ENCODE measurements at regions not wholly inside any gene's neighbourhood (a gene's known extent, or its start where the extent isn't known, plus 50 kb on each side); places are given as distances from the start of the nearest gene placed in this dataset.

GRCh38 chr10:20993389-20993788 is 96.3 kb upstream of the NEBL start:
- in situ Hi-C loops (cut with MboI) = no loop called here
- POLR2A ChIA-PET = no interaction called here
- no TSS peak for BruUV-seq (replicated peaks)

DNA sequence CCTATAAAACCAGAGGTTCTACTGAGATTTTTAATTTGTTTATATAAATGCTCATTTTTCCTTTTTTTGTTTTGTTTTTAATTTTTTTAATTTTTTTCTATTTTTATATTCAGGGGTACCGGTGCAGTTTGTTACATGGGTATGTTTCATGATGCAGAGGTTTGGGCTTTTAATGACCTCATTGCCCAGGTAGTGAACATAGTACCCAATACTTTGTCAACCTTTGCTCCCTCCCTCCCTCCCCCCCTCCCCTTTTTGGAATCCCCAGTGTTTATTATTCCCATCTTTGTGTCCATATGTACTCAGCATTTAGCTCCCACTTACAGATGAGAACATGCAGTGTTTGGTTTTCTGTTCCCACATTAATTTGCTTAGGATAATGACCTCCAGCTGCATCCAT is 94.4 kb upstream of the NEBL start:
- no peaks in the 10 kb centered on the region for H3K27me3 ChIP-seq (replicated peaks in 1 of 2; ENCODE audit: control insufficient read depth in 2 of 2, insufficient read depth in 2 of 2, low read length in 1 of 2)
- ChIA-PET SMC1A (ENCODE audit: uncharacterized antibody, unreplicated experiment) (no interaction called here), POLR2A (no interaction called here), CTCF (no interaction called here), RAD21 (ENCODE audit: unreplicated experiment) (no interaction called here)
- H3K4me1 ChIP-seq (ENCODE audit: control insufficient read depth, insufficient read depth, low read length) = no peaks in the 10 kb centered on the region
- no peak for DNase-seq (ENCODE audit: low read depth, low spot score)
- intact Hi-C loops (cut with micrococcal nuclease; ENCODE audit: unreplicated experiment) (no loop called here), in situ Hi-C loops (cut with MboI) (no loop called here)
- ATAC-seq = no peak
- WGBS (ENCODE audit: insufficient coverage, insufficient replicate concordance, low lambda C conversion rate, missing lambda C conversion rate) = 94% methylated on average over 1 of the region's 1 CpG
- no peak overlapping the region for H3K4me2 ChIP-seq (ENCODE audit: control insufficient read depth, insufficient read depth)
- no peaks in the 10 kb centered on the region for H3K9me3 ChIP-seq (replicated peaks; ENCODE audit: control insufficient read depth, insufficient read depth, low read length)
- no peak overlapping the region for H3K4me3 ChIP-seq
- H3K79me2 ChIP-seq (ENCODE audit: control insufficient read depth, insufficient read depth, low read length) = no peaks in the 10 kb centered on the region
- no peak for FAIRE-seq
- H3K9ac ChIP-seq (ENCODE audit: control insufficient read depth, insufficient read depth, low read length) = no peak overlapping the region
- no peaks in the 10 kb centered on the region for H4K20me1 ChIP-seq (ENCODE audit: control insufficient read depth, insufficient read depth)
- no peak overlapping the region for H2AFZ ChIP-seq (ENCODE audit: control insufficient read depth, low read depth, low read length)
- no TSS peak for BruUV-seq (replicated peaks)
- H3K36me3 ChIP-seq (ENCODE audit: control insufficient read depth in 2 of 2, insufficient read depth in 2 of 2, low read length in 1 of 2) = no peaks in the 10 kb centered on the region
- H3K27ac ChIP-seq (ENCODE audit: control insufficient read depth, insufficient read depth) = no peak overlapping the region
- TF ChIP-seq SMAD1 (IDR thresholded peaks at IDR 0.05; ENCODE audit: low read depth, partially characterized antibody) (no peak), NKRF (conservative IDR thresholded peaks at IDR 0.05) (no peak), BHLHE40 (IDR thresholded peaks at IDR 0.05; ENCODE audit: borderline replicate concordance in 1 of 2, low read depth in 2 of 2, low read length in 1 of 2) (no peak), YY1 (IDR thresholded peaks at IDR 0.05; ENCODE audit: low read depth, low read length) (no peak), ZBTB11 (CRISPR knock-in tag; IDR thresholded peaks at IDR 0.05) (no peak), ELK1 (IDR thresholded peaks at IDR 0.05; ENCODE audit: low read depth, low read length) (no peak), ZNF24 (IDR thresholded peaks at IDR 0.05) (no peak), SIN3A (IDR thresholded peaks at IDR 0.05; ENCODE audit: low read depth, low read length) (no peak), GABPA (IDR thresholded peaks at IDR 0.05; ENCODE audit: low read depth) (no peak), SUPT20H (IDR thresholded peaks at IDR 0.05; ENCODE audit: borderline replicate concordance, control insufficient read depth, low read depth, low read length) (no peak), SIX5 (IDR thresholded peaks at IDR 0.05; ENCODE audit: low read depth, low read length, severe bottlenecking) (no peak)

More at GRCh38 chr10:20993389-20993788, 96.3 kb upstream of the NEBL start:
- TF ChIP-seq YY1 (IDR thresholded peaks at IDR 0.05; ENCODE audit: low read depth, low read length) (no peak), KDM1A (IDR thresholded peaks at IDR 0.05; ENCODE audit: borderline replicate concordance) (no peak), ZNF217 (IDR thresholded peaks at IDR 0.05) (no peak)
- Histone ChIP-seq H3K27ac (ENCODE audit: control insufficient read depth, insufficient read depth) (no peak overlapping the region), H3K9ac (ENCODE audit: control insufficient read depth, insufficient read depth, low read length) (no peak overlapping the region), H3K4me1 (ENCODE audit: control insufficient read depth, insufficient read depth, low read length) (no peaks in the 10 kb centered on the region), H2AFZ (ENCODE audit: control insufficient read depth, low read depth, low read length) (no peak overlapping the region), H3K9me3 (replicated peaks; ENCODE audit: control insufficient read depth, insufficient read depth, low read length) (no peaks in the 10 kb centered on the region), H3K36me3 (ENCODE audit: control insufficient read depth in 2 of 2, insufficient read depth in 2 of 2, low read length in 1 of 2) (no peaks in the 10 kb centered on the region), H3K79me2 (ENCODE audit: control insufficient read depth, insufficient read depth, low read length) (no peaks in the 10 kb centered on the region), H4K20me1 (ENCODE audit: control insufficient read depth, insufficient read depth) (no peaks in the 10 kb centered on the region), H3K4me3 (no peak overlapping the region), H3K27me3 (replicated peaks in 1 of 2; ENCODE audit: control insufficient read depth in 2 of 2, insufficient read depth in 2 of 2, low read length in 1 of 2) (no peaks in the 10 kb centered on the region), H3K4me2 (ENCODE audit: control insufficient read depth, insufficient read depth) (no peak overlapping the region)
- intact Hi-C loops (cut with micrococcal nuclease; ENCODE audit: unreplicated experiment) = no loop called here
- RAD21 ChIA-PET (ENCODE audit: unreplicated experiment) = no interaction called here
- FAIRE-seq (no peak), DNase-seq (ENCODE audit: low read depth, low spot score) (no peak), ATAC-seq (no peak)
- SMC1A ChIA-PET (ENCODE audit: uncharacterized antibody, unreplicated experiment) = interaction anchor here (1.5 kb wide), 1 partner anchor 62 kb away, joined by 3 read pairs; no protein-coding TSS in a partner anchor
- 48% methylated on average over 4 of the region's 4 CpGs for WGBS (ENCODE audit: insufficient coverage, insufficient replicate concordance, low lambda C conversion rate, missing lambda C conversion rate)
- CTCF ChIA-PET = interaction anchor here (1.5 kb wide), 1 partner anchor 9 kb away, joined by 3 read pairs; no protein-coding TSS in a partner anchor
